IMR-90 (cell line): ENCODE measurements at regions not wholly inside any gene's neighbourhood (a gene's known extent, or its start where the extent isn't known, plus 50 kb on each side); places are given as distances from the start of the nearest gene placed in this dataset.

Experiments
- CEBPB ChIP-seq: IDR thresholded peaks from 2 replicates; pipeline ENCODE4 v1.6.1; 2012; ENCODE audit warnings: low read depth, low read length, improper control_type of control experiment
- CTCF ChIP-seq: conservative IDR thresholded peaks from 2 replicates; pipeline ENCODE4 v1.5.1; 2012; ENCODE audit warnings: mild to moderate bottlenecking, low read depth, low read length, improper control_type of control experiment
- FOS ChIP-seq: fragments of 150-350 bp; IDR thresholded peaks from 2 replicates; pipeline ENCODE4 v1.6.1; 2016; ENCODE audit warnings: low read depth, low read length
- MXI1 ChIP-seq: IDR thresholded peaks from 2 replicates; pipeline ENCODE4 v1.6.1; 2012; ENCODE audit warnings: low read depth, mild to moderate bottlenecking, low read length, moderate library complexity, borderline replicate concordance
- POLR2A ChIP-seq: IDR thresholded peaks from 2 replicates; pipeline ENCODE4 v1.6.1; 2012; ENCODE audit warnings: mild to moderate bottlenecking, low read depth, low read length
- RAD21 ChIP-seq: IDR thresholded peaks from 2 replicates; pipeline ENCODE4 v1.6.1; 2012; ENCODE audit warnings: low read length, improper control_type of control experiment
- RFX5 ChIP-seq: IDR thresholded peaks from 2 replicates; pipeline ENCODE4 v1.8.0; 2012; ENCODE audit warnings: low read depth, mild to moderate bottlenecking, low read length, moderate library complexity

- no peak for TF ChIP-seq RFX5
- TF ChIP-seq FOS: no peak
- TF ChIP-seq POLR2A: no peak
- TF ChIP-seq CTCF: no peak
- no peak for TF ChIP-seq MXI1
- no peak for TF ChIP-seq CEBPB
- no peak for TF ChIP-seq RAD21
Measured at GRCh38 chr6:135657207-135657606, 159.7 kb upstream of the AHI1 start.
